RWPE2 (cell line): ENCODE measurements at regions not wholly inside any gene's neighbourhood (a gene's known extent, or its start where the extent isn't known, plus 50 kb on each side); places are given as distances from the start of the nearest gene placed in this dataset.

Experiments used
- ATAC-seq: fragments of 200-7000 bp; cut with Tn5 transposase; 3 replicates; pipeline ENCODE4 v1.9.1; 2021; ENCODE audit warnings: low read depth
- DNase-seq: peaks from one replicate; pipeline ENCODE4 v3.0.0-alpha.2; 2020; ENCODE audit warnings: low spot score
- H3K27ac ChIP-seq: fragments of 450-650 bp; 2 replicates; pipeline ENCODE4 v1.5.1; 2017; ENCODE audit warnings: mild to moderate bottlenecking; ENCODE audit not compliant: poor library complexity, severe bottlenecking
- H3K27me3 ChIP-seq: fragments of 250-450 bp; sonication (Bioruptor Pico); 2 replicates; pipeline ENCODE4 v1.5.1; 2021; ENCODE audit warnings: mild to moderate bottlenecking, moderate library complexity; ENCODE audit not compliant: insufficient read depth, poor library complexity, severe bottlenecking
- H3K36me3 ChIP-seq: fragments of 250-450 bp; sonication (Bioruptor Pico); 2 replicates; pipeline ENCODE4 v1.5.1; 2020; ENCODE audit warnings: low read depth, mild to moderate bottlenecking, moderate library complexity
- H3K4me1 ChIP-seq: fragments of 250-450 bp; sonication (Bioruptor Pico); 2 replicates; pipeline ENCODE4 v1.5.1; 2021; ENCODE audit warnings: mild to moderate bottlenecking, moderate library complexity; ENCODE audit not compliant: insufficient read depth, poor library complexity, severe bottlenecking
- H3K4me3 ChIP-seq: fragments of 250-450 bp; sonication (Bioruptor Pico); 2 replicates; pipeline ENCODE4 v1.5.1; 2021; ENCODE audit warnings: mild to moderate bottlenecking, moderate library complexity; ENCODE audit not compliant: severe bottlenecking
- H3K9me3 ChIP-seq: fragments of 250-450 bp; sonication (Bioruptor Pico); 2 replicates; pipeline ENCODE4 v1.5.1; 2021; ENCODE audit warnings: mild to moderate bottlenecking, moderate library complexity; ENCODE audit not compliant: severe bottlenecking
- TF ChIP-seq, protein P1 (sequence below): fragments of 450-650 bp; IDR thresholded peaks from one replicate; pipeline ENCODE4 v1.5.1; 2017; ENCODE audit warnings: mild to moderate bottlenecking, moderate library complexity; ENCODE audit not compliant: poor library complexity, severe bottlenecking

DNA sequence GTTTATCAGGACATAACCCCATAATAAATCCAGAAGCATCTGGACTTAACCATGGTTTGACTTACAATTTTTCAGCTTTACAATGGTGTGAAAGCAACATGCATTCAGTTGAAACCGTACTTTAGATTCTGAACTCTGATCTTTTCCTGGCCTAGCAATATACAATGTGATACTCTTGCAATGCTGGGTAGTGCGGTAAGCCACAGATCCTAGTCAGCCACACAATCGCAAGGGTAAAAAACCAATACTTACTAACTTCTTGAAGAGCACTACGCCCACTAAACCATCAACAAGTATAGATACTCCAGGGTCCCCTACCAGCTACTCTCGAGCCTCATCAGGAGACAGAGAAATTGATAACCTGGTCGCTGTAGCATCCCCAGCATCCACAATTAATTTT, 71.0 kb upstream of the CCDC150 start:
- no peak overlapping the region for H3K4me3 ChIP-seq
- no peaks in the 10 kb centered on the region for H3K4me1 ChIP-seq
- TF ChIP-seq, protein P1, sequence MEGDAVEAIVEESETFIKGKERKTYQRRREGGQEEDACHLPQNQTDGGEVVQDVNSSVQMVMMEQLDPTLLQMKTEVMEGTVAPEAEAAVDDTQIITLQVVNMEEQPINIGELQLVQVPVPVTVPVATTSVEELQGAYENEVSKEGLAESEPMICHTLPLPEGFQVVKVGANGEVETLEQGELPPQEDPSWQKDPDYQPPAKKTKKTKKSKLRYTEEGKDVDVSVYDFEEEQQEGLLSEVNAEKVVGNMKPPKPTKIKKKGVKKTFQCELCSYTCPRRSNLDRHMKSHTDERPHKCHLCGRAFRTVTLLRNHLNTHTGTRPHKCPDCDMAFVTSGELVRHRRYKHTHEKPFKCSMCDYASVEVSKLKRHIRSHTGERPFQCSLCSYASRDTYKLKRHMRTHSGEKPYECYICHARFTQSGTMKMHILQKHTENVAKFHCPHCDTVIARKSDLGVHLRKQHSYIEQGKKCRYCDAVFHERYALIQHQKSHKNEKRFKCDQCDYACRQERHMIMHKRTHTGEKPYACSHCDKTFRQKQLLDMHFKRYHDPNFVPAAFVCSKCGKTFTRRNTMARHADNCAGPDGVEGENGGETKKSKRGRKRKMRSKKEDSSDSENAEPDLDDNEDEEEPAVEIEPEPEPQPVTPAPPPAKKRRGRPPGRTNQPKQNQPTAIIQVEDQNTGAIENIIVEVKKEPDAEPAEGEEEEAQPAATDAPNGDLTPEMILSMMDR = no peak
- H3K27ac ChIP-seq = no peak overlapping the region
- H3K36me3 ChIP-seq = no peaks in the 10 kb centered on the region
- no peaks in the 10 kb centered on the region for H3K9me3 ChIP-seq
- DNase-seq (no peak), ATAC-seq (no peak)
- H3K27me3 ChIP-seq = no peaks in the 10 kb centered on the region

DNA sequence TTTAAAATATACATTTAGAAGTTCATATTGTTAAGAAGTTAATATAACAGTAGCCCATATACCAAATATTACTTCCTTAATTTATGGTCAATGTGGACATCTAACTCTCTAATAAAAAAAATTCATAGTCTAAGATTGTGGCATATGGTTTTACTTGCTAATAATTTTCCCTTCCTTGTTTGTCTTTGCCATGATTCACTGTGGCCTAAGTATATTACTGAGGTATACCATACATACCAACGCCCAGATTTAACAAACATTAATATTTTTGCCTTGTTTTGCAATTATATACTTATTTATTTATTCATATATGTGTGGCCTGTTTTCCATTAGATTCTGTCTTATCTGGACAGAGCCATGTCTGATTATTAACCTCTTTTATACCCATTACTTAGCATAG, 54.6 kb upstream of the CCDC150 start:
- ATAC-seq (no peak), DNase-seq (no peak)
- no peak overlapping the region for H3K4me3 ChIP-seq
- no peaks in the 10 kb centered on the region for H3K36me3 ChIP-seq
- H3K27me3 ChIP-seq = no peaks in the 10 kb centered on the region
- no peak overlapping the region for H3K27ac ChIP-seq
- H3K4me1 ChIP-seq = no peaks in the 10 kb centered on the region
- TF ChIP-seq, protein P1 = no peak
- H3K9me3 ChIP-seq = no peaks in the 10 kb centered on the region

DNA sequence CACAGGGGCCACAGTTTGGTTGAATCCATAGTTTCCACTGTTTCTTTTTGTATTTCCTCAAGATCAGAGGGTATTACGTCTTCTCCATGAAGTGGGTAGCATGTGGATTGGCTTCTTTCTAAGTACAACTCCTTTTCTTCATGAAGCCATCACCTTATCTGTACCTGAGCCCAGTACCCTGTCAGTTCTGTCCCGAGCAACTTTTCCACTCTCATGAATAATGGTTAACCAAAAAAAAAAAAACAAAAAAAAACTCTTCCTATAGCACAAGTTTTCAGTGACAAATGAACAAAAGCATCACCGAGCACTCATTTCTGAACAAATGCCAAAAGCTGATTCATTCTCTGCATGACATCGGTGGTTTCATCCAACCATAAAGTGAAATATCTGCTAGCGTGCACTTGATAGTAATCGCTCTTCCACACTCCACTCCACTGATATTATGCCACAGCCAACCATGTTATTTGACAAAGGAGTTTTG, 53.0 kb upstream of the CCDC150 start:
- H3K36me3 ChIP-seq = no peaks in the 10 kb centered on the region
- TF ChIP-seq, protein P1 = no peak
- H3K4me3 ChIP-seq = no peak overlapping the region
- no peaks in the 10 kb centered on the region for H3K27me3 ChIP-seq
- peak; percentile 58; the same call in 2 of the 3 replicates for ATAC-seq
- no peak for DNase-seq
- H3K4me1 ChIP-seq = no peaks in the 10 kb centered on the region
- no peak overlapping the region for H3K27ac ChIP-seq
- H3K9me3 ChIP-seq = no peaks in the 10 kb centered on the region

DNA sequence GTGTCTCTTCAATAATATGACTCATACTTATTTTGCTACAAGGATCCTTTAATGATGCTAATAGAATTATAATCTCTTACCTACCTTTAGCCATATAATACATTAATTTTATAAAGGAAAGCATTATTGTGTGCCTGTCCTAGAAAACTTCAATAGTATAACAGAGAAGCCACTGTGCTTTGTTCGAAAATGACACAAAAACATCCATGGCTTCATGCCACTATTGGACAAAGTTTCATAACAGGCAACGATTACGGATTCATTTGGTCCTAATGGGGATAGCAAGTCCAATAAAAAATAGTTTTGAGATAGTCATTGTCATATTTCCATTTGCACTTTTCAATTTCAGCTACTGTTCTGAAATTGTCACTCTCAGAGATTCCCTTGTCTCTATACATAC, 52.5 kb upstream of the CCDC150 start:
- no peaks in the 10 kb centered on the region for H3K36me3 ChIP-seq
- TF ChIP-seq, protein P1 = no peak
- no peaks in the 10 kb centered on the region for H3K9me3 ChIP-seq
- no peaks in the 10 kb centered on the region for H3K4me1 ChIP-seq
- ATAC-seq (no peak), DNase-seq (no peak)
- no peak overlapping the region for H3K4me3 ChIP-seq
- H3K27ac ChIP-seq = no peak overlapping the region
- H3K27me3 ChIP-seq = no peaks in the 10 kb centered on the region

DNA sequence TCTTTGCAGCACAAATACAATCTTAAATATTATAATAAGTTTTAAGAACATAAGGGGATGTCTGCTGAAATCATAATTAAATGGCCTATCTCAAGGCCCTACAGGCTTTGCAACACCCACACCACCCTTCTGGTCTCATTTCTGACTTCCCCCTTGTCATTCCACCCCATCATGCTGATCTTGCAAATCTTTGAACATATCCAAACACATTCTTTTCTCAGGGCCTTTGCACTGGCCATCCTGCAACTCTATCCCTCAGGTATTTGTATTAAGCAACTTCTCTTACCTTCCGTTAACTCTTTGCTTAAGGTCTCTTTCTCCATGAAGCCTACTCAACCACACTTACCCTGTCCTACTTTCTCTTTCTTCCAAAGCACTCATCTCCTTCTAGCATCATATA, 51.8 kb upstream of the CCDC150 start:
- TF ChIP-seq, protein P1 = no peak
- no peaks in the 10 kb centered on the region for H3K9me3 ChIP-seq
- H3K27ac ChIP-seq = no peak overlapping the region
- no peak for ATAC-seq
- H3K27me3 ChIP-seq = no peaks in the 10 kb centered on the region
- no peak for DNase-seq
- no peaks in the 10 kb centered on the region for H3K36me3 ChIP-seq
- no peaks in the 10 kb centered on the region for H3K4me1 ChIP-seq
- no peak overlapping the region for H3K4me3 ChIP-seq
